ENCODE measurements at regions not wholly inside any gene's neighbourhood (a gene's known extent, or its start where the extent isn't known, plus 50 kb on each side); places are given as distances from the start of the nearest gene placed in this dataset.

DNA sequence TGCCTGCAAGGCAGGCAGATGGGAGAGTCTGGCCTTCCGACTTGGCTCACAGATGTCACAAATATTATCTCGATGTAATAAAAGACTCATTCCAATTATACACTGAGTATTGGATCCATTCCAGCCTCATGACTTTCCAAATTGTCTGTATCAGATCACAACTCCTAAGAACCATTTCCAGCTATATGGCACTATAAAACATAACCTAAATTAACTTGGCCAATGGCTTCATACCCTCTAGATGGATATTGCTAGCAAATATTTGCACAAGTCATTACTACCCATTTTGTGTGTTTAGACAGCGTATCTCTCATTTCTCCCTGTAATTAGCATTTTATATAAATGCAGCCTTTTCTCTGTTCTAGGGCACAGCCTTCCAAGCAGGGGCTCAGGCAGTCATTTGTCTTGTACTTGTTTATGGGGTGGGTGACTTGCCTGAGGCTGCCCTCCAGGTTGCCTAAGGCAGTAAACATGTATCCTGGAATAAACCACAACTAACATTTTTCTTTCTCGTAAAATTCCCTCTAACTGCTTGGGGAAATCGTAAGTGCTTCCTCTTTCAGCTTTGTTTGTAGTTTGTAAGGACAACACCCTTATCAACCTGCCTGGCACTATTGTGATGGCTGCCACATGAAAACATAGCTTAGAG is 70.6 kb upstream of the KCNJ6 start:
- Histone ChIP-seq H3K4me3 (no peak overlapping the region), H3K36me3 (no peaks in the 10 kb centered on the region), H3K9me3 (no peaks in the 10 kb centered on the region), H3K4me1 (no peaks in the 10 kb centered on the region), H3K27ac (no peak overlapping the region), H3K27me3 (no peaks in the 10 kb centered on the region)
- intact Hi-C loops (cut with DNase I) = no loop called here
- TF ChIP-seq POLR2AphosphoS5 (IDR thresholded peaks at IDR 0.05; ENCODE audit: insufficient read depth in 1 of 2, low read depth in 1 of 2) (no peak), POLR2A (IDR thresholded peaks at IDR 0.05) (no peak)
- TF ChIP-seq, protein P1, sequence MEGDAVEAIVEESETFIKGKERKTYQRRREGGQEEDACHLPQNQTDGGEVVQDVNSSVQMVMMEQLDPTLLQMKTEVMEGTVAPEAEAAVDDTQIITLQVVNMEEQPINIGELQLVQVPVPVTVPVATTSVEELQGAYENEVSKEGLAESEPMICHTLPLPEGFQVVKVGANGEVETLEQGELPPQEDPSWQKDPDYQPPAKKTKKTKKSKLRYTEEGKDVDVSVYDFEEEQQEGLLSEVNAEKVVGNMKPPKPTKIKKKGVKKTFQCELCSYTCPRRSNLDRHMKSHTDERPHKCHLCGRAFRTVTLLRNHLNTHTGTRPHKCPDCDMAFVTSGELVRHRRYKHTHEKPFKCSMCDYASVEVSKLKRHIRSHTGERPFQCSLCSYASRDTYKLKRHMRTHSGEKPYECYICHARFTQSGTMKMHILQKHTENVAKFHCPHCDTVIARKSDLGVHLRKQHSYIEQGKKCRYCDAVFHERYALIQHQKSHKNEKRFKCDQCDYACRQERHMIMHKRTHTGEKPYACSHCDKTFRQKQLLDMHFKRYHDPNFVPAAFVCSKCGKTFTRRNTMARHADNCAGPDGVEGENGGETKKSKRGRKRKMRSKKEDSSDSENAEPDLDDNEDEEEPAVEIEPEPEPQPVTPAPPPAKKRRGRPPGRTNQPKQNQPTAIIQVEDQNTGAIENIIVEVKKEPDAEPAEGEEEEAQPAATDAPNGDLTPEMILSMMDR (IDR thresholded peaks at IDR 0.05) = no peak
- peak in 1 of 2 donors; percentile 13 for DNase-seq (ENCODE audit: extremely low spot score in 2 of 2)

DNA sequence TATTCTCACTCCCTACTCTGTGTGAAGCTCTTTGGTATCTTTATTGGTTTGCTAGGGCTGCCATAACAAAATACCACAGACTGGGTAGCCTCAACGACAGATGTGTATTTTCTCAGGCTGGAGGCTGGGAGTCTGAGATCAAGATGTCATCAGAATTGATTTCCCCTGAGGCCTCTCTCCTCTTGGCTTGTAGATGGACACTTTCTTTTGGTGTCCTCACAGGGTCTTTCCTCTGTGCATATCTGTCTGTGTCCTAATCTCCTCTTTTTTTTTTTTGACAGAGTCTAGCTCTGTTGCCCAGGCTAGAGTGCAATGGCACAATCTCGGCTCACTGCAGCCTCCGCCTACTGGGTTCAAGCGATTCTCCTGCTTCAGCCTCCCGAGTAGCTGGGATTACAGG is 71.4 kb upstream of the KCNJ6 start:
- H3K4me1 ChIP-seq = no peaks in the 10 kb centered on the region
- H3K27me3 ChIP-seq = no peaks in the 10 kb centered on the region
- no peak overlapping the region for H3K27ac ChIP-seq
- H3K9me3 ChIP-seq = no peaks in the 10 kb centered on the region
- DNase-seq (ENCODE audit: extremely low spot score in 2 of 2) = peak in 1 of 2 donors; percentile 11
- no peak overlapping the region for H3K4me3 ChIP-seq
- no peaks in the 10 kb centered on the region for H3K36me3 ChIP-seq
- intact Hi-C loops (cut with DNase I) = no loop called here
- TF ChIP-seq, protein P1 (IDR thresholded peaks at IDR 0.05) = no peak
- TF ChIP-seq POLR2AphosphoS5 (IDR thresholded peaks at IDR 0.05; ENCODE audit: insufficient read depth in 1 of 2, low read depth in 1 of 2) (no peak), POLR2A (IDR thresholded peaks at IDR 0.05) (no peak)

DNA sequence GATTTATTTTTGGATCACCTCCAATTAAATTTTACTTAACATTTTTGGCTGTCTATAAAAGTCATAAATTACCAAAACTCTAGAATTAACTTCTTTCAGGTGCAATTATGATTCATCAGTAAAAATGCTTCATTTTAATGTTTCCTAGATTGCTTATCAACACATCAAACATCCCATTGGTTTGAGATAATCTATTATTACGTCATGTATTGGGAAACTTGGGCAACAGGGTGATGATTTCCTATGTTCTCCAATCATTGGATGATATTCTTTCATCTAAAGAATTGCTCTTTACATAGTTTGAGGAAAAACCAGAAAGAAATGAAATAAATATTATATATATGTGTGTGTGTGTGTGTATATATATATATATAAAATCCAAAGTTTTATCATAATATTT is 76.8 kb upstream of the KCNJ6 start:
- no peak overlapping the region for H3K27ac ChIP-seq
- intact Hi-C loops (cut with DNase I) = no loop called here
- H3K9me3 ChIP-seq = no peaks in the 10 kb centered on the region
- H3K27me3 ChIP-seq = no peaks in the 10 kb centered on the region
- H3K4me3 ChIP-seq = no peak overlapping the region
- no peaks in the 10 kb centered on the region for H3K36me3 ChIP-seq
- TF ChIP-seq POLR2AphosphoS5 (IDR thresholded peaks at IDR 0.05; ENCODE audit: insufficient read depth in 1 of 2, low read depth in 1 of 2) (no peak), POLR2A (IDR thresholded peaks at IDR 0.05) (no peak)
- TF ChIP-seq, protein P1 (IDR thresholded peaks at IDR 0.05) = no peak
- H3K4me1 ChIP-seq = no peaks in the 10 kb centered on the region
- DNase-seq (ENCODE audit: extremely low spot score in 2 of 2) = no peak

DNA sequence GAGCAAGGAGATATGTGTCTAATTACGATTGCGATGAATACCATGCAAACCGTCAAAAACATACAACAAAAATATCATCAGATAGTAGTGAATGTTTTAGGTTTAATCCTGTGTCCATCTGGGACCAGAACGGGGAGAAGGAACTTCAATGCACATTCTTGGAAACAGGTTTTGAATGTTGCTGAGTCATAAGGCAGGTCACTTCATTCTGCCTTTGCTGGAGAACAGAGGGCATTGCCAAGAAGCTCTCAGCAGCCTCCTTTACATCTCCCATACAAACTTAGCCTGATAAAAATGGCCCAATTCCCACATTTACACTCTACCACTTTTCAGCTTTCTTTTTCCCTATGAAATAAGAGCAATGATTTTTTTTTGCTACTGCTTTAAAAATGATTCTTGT is 78.0 kb upstream of the KCNJ6 start:
- peak in 1 of 2 donors; percentile 6 for DNase-seq (ENCODE audit: extremely low spot score in 2 of 2)
- TF ChIP-seq POLR2AphosphoS5 (IDR thresholded peaks at IDR 0.05; ENCODE audit: insufficient read depth in 1 of 2, low read depth in 1 of 2) (no peak), POLR2A (IDR thresholded peaks at IDR 0.05) (no peak)
- TF ChIP-seq, protein P1 (IDR thresholded peaks at IDR 0.05) = no peak
- Histone ChIP-seq H3K9me3 (no peaks in the 10 kb centered on the region), H3K27ac (no peak overlapping the region), H3K4me1 (no peaks in the 10 kb centered on the region), H3K4me3 (no peak overlapping the region), H3K27me3 (no peaks in the 10 kb centered on the region), H3K36me3 (no peaks in the 10 kb centered on the region)
- intact Hi-C loops (cut with DNase I) = no loop called here

DNA sequence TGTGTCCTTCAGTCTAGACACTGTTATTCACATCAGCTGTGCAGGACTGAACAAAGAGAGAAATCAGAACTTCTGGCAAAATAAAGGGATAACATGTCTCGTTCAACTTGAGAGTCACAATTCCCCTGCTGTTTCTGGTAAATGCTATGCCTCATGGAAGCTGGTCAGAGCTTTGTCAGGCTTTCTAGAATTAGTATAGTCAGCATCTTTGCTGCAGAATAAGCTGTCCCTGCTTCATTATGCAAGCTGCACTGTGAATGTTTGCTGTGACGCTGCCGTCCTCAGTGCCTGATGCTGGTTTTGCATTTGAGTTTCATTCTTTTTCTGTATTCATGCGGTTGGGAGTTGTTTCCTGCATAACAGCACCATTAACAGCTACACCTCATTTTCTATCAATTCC is 96.4 kb upstream of the KCNJ6 start:
- no peak overlapping the region for H3K27ac ChIP-seq
- H3K36me3 ChIP-seq = no peaks in the 10 kb centered on the region
- no peak for TF ChIP-seq POLR2AphosphoS5 (IDR thresholded peaks at IDR 0.05; ENCODE audit: insufficient read depth in 1 of 2, low read depth in 1 of 2)
- TF ChIP-seq, protein P1 (IDR thresholded peaks at IDR 0.05) = no peak
- TF ChIP-seq POLR2A (IDR thresholded peaks at IDR 0.05) = no peak
- H3K27me3 ChIP-seq = no peaks in the 10 kb centered on the region
- no peak overlapping the region for H3K4me3 ChIP-seq
- intact Hi-C loops (cut with DNase I) = no loop called here
- DNase-seq (ENCODE audit: extremely low spot score in 2 of 2) = peak in 1 of 2 donors; percentile 25
- no peaks in the 10 kb centered on the region for H3K4me1 ChIP-seq
- H3K9me3 ChIP-seq = no peaks in the 10 kb centered on the region
